WTC11 (cell line): ENCODE measurements at regions not wholly inside any gene's neighbourhood (a gene's known extent, or its start where the extent isn't known, plus 50 kb on each side); places are given as distances from the start of the nearest gene placed in this dataset.

Experiments
- ATAC-seq: fragments of 200-7000 bp; cut with Tn5 transposase; 2 replicates; pipeline ENCODE4 v1.10.0; 2021; ENCODE audit warnings: mild to moderate bottlenecking, moderate library complexity
- CTCF ChIA-PET: fragments of 300-600 bp; sonication (Branson Sonifier 250); formaldehyde crosslinking; loops from one replicate; lab custom pipeline; 2021; ENCODE audit warnings: antibody characterized with exemption; lab: Charles Lee
- POLR2A ChIA-PET: fragments of 350-600 bp; sonication (Branson Sonifier 250); formaldehyde crosslinking; loops from one replicate; lab custom pipeline; 2021; ENCODE audit warnings: antibody characterized with exemption; lab: Charles Lee
- DNase-seq: peaks from one replicate; pipeline ENCODE4 v3.0.0; 2021; ENCODE audit warnings: low spot score
- H3K27ac Mint-ChIP-seq: 2 replicates; pipeline ENCODE4 v1.8.0; 2021; ENCODE audit warnings: mixed read lengths
- H3K27me3 Mint-ChIP-seq: 2 replicates; pipeline ENCODE4 v1.8.0; 2021; ENCODE audit warnings: low read depth, mild to moderate bottlenecking, moderate library complexity, mixed read lengths
- H3K36me3 Mint-ChIP-seq: 2 replicates; pipeline ENCODE4 v1.8.0; 2021; ENCODE audit warnings: mixed read lengths
- H3K4me1 Mint-ChIP-seq: 2 replicates; pipeline ENCODE4 v1.8.0; 2022; ENCODE audit warnings: mixed read lengths
- H3K4me3 Mint-ChIP-seq: 2 replicates; pipeline ENCODE4 v1.8.0; 2021; ENCODE audit warnings: mild to moderate bottlenecking, moderate library complexity, mixed read lengths
- H3K9me3 Mint-ChIP-seq: 2 replicates; pipeline ENCODE4 v1.8.0; 2021; ENCODE audit warnings: mixed read lengths
- AFF4 ChIP-seq: sonication (generic); formaldehyde crosslinking; IDR thresholded peaks from 2 replicates; pipeline ENCODE4 v1.8.1; 2023; ENCODE audit warnings: mild to moderate bottlenecking, missing genetic modification reagents, borderline replicate concordance
- AR ChIP-seq: fragments of 250-450 bp; sonication (Bioruptor Pico); IDR thresholded peaks from 2 replicates; pipeline ENCODE4 v1.9.0; 2021; ENCODE audit warnings: mild to moderate bottlenecking
- ARID4B ChIP-seq: sonication (generic); formaldehyde crosslinking; IDR thresholded peaks from 2 replicates; pipeline ENCODE4 v1.8.0; 2023; ENCODE audit warnings: missing genetic modification reagents, mild to moderate bottlenecking, borderline replicate concordance
- ELF4 ChIP-seq: sonication (generic); formaldehyde crosslinking; IDR thresholded peaks from 2 replicates; pipeline ENCODE4 v1.8.1; 2022; ENCODE audit warnings: low read depth, mild to moderate bottlenecking, moderate library complexity, missing genetic modification reagents
- GTF2I ChIP-seq: fragments of 250-450 bp; sonication (Bioruptor Pico); conservative IDR thresholded peaks from 2 replicates; pipeline ENCODE4 v1.4.0; 2021; ENCODE audit warnings: mild to moderate bottlenecking
- NFYB ChIP-seq: sonication (generic); formaldehyde crosslinking; conservative IDR thresholded peaks from 2 replicates; pipeline ENCODE4 v1.8.0; 2022; ENCODE audit warnings: low read depth, missing genetic modification reagents
- PRDM15 ChIP-seq: sonication (generic); formaldehyde crosslinking; IDR thresholded peaks from 2 replicates; pipeline ENCODE4 v1.8.0; 2022; ENCODE audit warnings: missing genetic modification reagents
- RORB ChIP-seq: fragments of 250-450 bp; sonication (Bioruptor Pico); IDR thresholded peaks from 2 replicates; pipeline ENCODE4 v1.9.0; 2021; ENCODE audit warnings: mild to moderate bottlenecking
- ZNF121 ChIP-seq: sonication (generic); formaldehyde crosslinking; IDR thresholded peaks from 2 replicates; pipeline ENCODE4 v1.8.0; 2023; ENCODE audit warnings: missing genetic modification reagents
- ZNF263 ChIP-seq: sonication (generic); formaldehyde crosslinking; IDR thresholded peaks from 2 replicates; pipeline ENCODE4 v1.8.1; 2022; ENCODE audit warnings: low read depth, mild to moderate bottlenecking, moderate library complexity, missing genetic modification reagents
- ZNF423 ChIP-seq: fragments of 250-450 bp; sonication (Bioruptor Pico); IDR thresholded peaks from 2 replicates; pipeline ENCODE4 v2.1.2; 2022; ENCODE audit warnings: mild to moderate bottlenecking, moderate library complexity
- ZNF512 ChIP-seq: sonication (generic); formaldehyde crosslinking; IDR thresholded peaks from 2 replicates; pipeline ENCODE4 v1.8.1; 2022; ENCODE audit warnings: missing genetic modification reagents, borderline replicate concordance
- ZSCAN18 ChIP-seq: fragments of 250-450 bp; sonication (Bioruptor Pico); IDR thresholded peaks from 2 replicates; pipeline ENCODE4 v2.1.2; 2022; ENCODE audit warnings: mild to moderate bottlenecking, moderate library complexity

- peaks cover 7% of the 10 kb centered on the region for H3K9me3 Mint-ChIP-seq
- peaks cover 7% of the 10 kb centered on the region for H3K27me3 Mint-ChIP-seq
- no peaks in the 10 kb centered on the region for H3K36me3 Mint-ChIP-seq
- no peak for DNase-seq
- ATAC-seq = no peak
- no peak overlapping the region for H3K4me3 Mint-ChIP-seq
- TF ChIP-seq ZNF423 (CRISPR knock-in tag) (no peak), RORB (CRISPR knock-in tag) (no peak), ZNF512 (CRISPR knock-in tag) (no peak), GTF2I (no peak), ARID4B (CRISPR knock-in tag) (no peak), PRDM15 (CRISPR knock-in tag) (no peak), AFF4 (CRISPR knock-in tag) (no peak), ZSCAN18 (no peak), AR (no peak), ZNF263 (no peak), ZNF121 (no peak), ELF4 (no peak), NFYB (no peak)
- no peak overlapping the region for H3K27ac Mint-ChIP-seq
- POLR2A ChIA-PET = no interaction called here
- peaks cover 15% of the 10 kb centered on the region for H3K4me1 Mint-ChIP-seq
- CTCF ChIA-PET = interaction anchor here (1.0 to 4.0 kb wide), 5 partner anchors 27 to 339 kb away, joined by 3 to 17 read pairs (median 4); no protein-coding TSS in a partner anchor
Observed at GRCh38 chr4:3819210-3819919, 53.2 kb downstream of the ADRA2C start.
